ENCODE measurements at regions not wholly inside any gene's neighbourhood (a gene's known extent, or its start where the extent isn't known, plus 50 kb on each side); places are given as distances from the start of the nearest gene placed in this dataset.
"Not testable (repeated sequence)": the region's sequence is repeated elsewhere in the genome, so short reads cannot be mapped to it uniquely, and the experiment has no call there.

- no peak for DNase-seq
Observed at GRCh38 chr18:42486271-42486670, 531.2 kb downstream of the PIK3C3 start.

GRCh38 chr18:42508683-42509296, 553.8 kb downstream of the PIK3C3 start:
- DNase-seq: no peak

- DNase-seq: no peak
Observed at GRCh38 chr18:42509750-42510415, 554.8 kb downstream of the PIK3C3 start.

GRCh38 chr18:42510540-42510939, 555.5 kb downstream of the PIK3C3 start:
- no peak for DNase-seq

- no peak for DNase-seq
Observed at GRCh38 chr18:42513441-42513840, 558.4 kb downstream of the PIK3C3 start.

- no peak for DNase-seq
Observed at GRCh38 chr18:42514512-42514911, 559.5 kb downstream of the PIK3C3 start.

- no peak for DNase-seq
Observed at GRCh38 chr18:42517896-42518295, 562.9 kb downstream of the PIK3C3 start.

GRCh38 chr18:42518331-42518730, 563.3 kb downstream of the PIK3C3 start:
- not testable (repeated sequence) for DNase-seq

GRCh38 chr18:42520138-42520537, 565.1 kb downstream of the PIK3C3 start:
- DNase-seq: no peak

- DNase-seq: no peak
Observed at GRCh38 chr18:42525905-42526304, 570.9 kb downstream of the PIK3C3 start.

- DNase-seq: no peak
Observed at GRCh38 chr18:42527766-42528165, 572.7 kb downstream of the PIK3C3 start.

GRCh38 chr18:42530276-42530675, 575.2 kb downstream of the PIK3C3 start:
- DNase-seq: no peak

GRCh38 chr18:42532119-42532518, 577.1 kb downstream of the PIK3C3 start:
- DNase-seq: no peak

GRCh38 chr18:42533009-42533575, 578.1 kb downstream of the PIK3C3 start:
- DNase-seq: no peak

- DNase-seq: no peak
Observed at GRCh38 chr18:42533616-42534015, 578.6 kb downstream of the PIK3C3 start.

- no peak for DNase-seq
Observed at GRCh38 chr18:42534313-42534712, 579.3 kb downstream of the PIK3C3 start.

GRCh38 chr18:42536442-42536841, 579.0 kb downstream of the RIT2 start:
- DNase-seq: no peak

- DNase-seq: no peak
Observed at GRCh38 chr18:42537291-42537690, 578.2 kb downstream of the RIT2 start.

- no peak for DNase-seq
Observed at GRCh38 chr18:42544901-42545300, 570.6 kb downstream of the RIT2 start.

GRCh38 chr18:42545825-42546224, 569.7 kb downstream of the RIT2 start:
- DNase-seq: no peak

GRCh38 chr18:42548493-42548892, 567.0 kb downstream of the RIT2 start:
- no peak for DNase-seq

GRCh38 chr18:42549596-42549995, 565.9 kb downstream of the RIT2 start:
- no peak for DNase-seq

GRCh38 chr18:42552559-42552958, 562.9 kb downstream of the RIT2 start:
- DNase-seq: not testable (repeated sequence)

- DNase-seq: no peak
Observed at GRCh38 chr18:42559069-42559690, 556.3 kb downstream of the RIT2 start.
